ENCODE measurements at regions not wholly inside any gene's neighbourhood (a gene's known extent, or its start where the extent isn't known, plus 50 kb on each side); places are given as distances from the start of the nearest gene placed in this dataset.

GRCh38 chr9:86639899-86640379 is 285.7 kb upstream of the TUT7 start:
- H3K27ac ChIP-seq (ENCODE audit: low read depth in 2 of 2, low read length in 1 of 2): no peak overlapping the region
- WGBS (ENCODE audit: low lambda C conversion rate): 79% methylated on average over 5 of the region's 5 CpGs
- no peaks in the 10 kb centered on the region for H3K36me3 ChIP-seq (replicated peaks in 1 of 2; ENCODE audit: control insufficient read depth in 1 of 2, insufficient read depth in 2 of 2, low read length in 1 of 2)
- H3K4me2 ChIP-seq: no peak overlapping the region
- no peak for TF ChIP-seq CTCF (IDR thresholded peaks at IDR 0.05)
- no peak for TF ChIP-seq USF2 (IDR thresholded peaks at IDR 0.05; ENCODE audit: borderline replicate concordance, low read depth, low read length)
- TF ChIP-seq POLR2AphosphoS5 (IDR thresholded peaks at IDR 0.05; ENCODE audit: low read depth, low read length): no peak
- no peak for TF ChIP-seq EZH2phosphoT487 (IDR thresholded peaks at IDR 0.05; ENCODE audit: borderline replicate concordance, low read depth)
- TF ChIP-seq MXI1 (IDR thresholded peaks at IDR 0.05; ENCODE audit: low read depth, low read length): no peak
- TF ChIP-seq GABPA (IDR thresholded peaks at IDR 0.05; ENCODE audit: low read depth): no peak
- TF ChIP-seq RAD21 (IDR thresholded peaks at IDR 0.05; ENCODE audit: low read length): no peak
- TF ChIP-seq YY1 (IDR thresholded peaks at IDR 0.05; ENCODE audit: low read depth): no peak
- TF ChIP-seq FOSL2 (IDR thresholded peaks at IDR 0.05; ENCODE audit: borderline replicate concordance, low read depth): no peak
- TF ChIP-seq TEAD4 (IDR thresholded peaks at IDR 0.05; ENCODE audit: borderline replicate concordance, insufficient read depth): no peak
- H3K27me3 ChIP-seq (ENCODE audit: insufficient read depth): no peaks in the 10 kb centered on the region
- H2AFZ ChIP-seq (ENCODE audit: low read depth): no peak overlapping the region
- peaks cover 3 to 8% of the 10 kb centered on the region in 2 experiments; a peak in 2 of 4 replicates for H3K4me1 ChIP-seq (ENCODE audit: control insufficient read depth in 1 of 2, insufficient read depth in 2 of 2, low read depth in 1 of 2, low read length in 1 of 2)
- DNase-seq: no peak
- no peaks in the 10 kb centered on the region for H3K9me2 ChIP-seq
- H3K79me2 ChIP-seq (ENCODE audit: insufficient read depth): no peaks in the 10 kb centered on the region
- no peaks in the 10 kb centered on the region for H3F3A ChIP-seq (replicated peaks; ENCODE audit: insufficient read depth)
- H3K9ac ChIP-seq: no peak overlapping the region
- POLR2A ChIA-PET: no interaction called here
- CTCF ChIA-PET: interaction anchor here (1.8 kb wide), 1 partner anchor 13 kb away, joined by 6 read pairs; no protein-coding TSS in a partner anchor
- H3K4me3 ChIP-seq (ENCODE audit: low read depth in 2 of 2, low read length in 1 of 2): no peak overlapping the region
- no peaks in the 10 kb centered on the region for H3K9me3 ChIP-seq
- H4K20me1 ChIP-seq (ENCODE audit: insufficient read depth): no peaks in the 10 kb centered on the region

- ChIA-PET POLR2A (no interaction called here), CTCF (interaction anchor here (1.3 kb wide), 1 partner anchor 225 kb away, joined by 3 read pairs; no protein-coding TSS in a partner anchor)
- Histone ChIP-seq H3K9ac (no peak overlapping the region), H3K4me1 (ENCODE audit: control insufficient read depth in 1 of 2, insufficient read depth in 2 of 2, low read depth in 1 of 2, low read length in 1 of 2) (peaks cover 3% of the 10 kb centered on the region in 2 experiments; a peak in 2 of 4 replicates), H3K36me3 (replicated peaks in 1 of 2; ENCODE audit: control insufficient read depth in 1 of 2, insufficient read depth in 2 of 2, low read length in 1 of 2) (no peaks in the 10 kb centered on the region), H3F3A (replicated peaks; ENCODE audit: insufficient read depth) (no peaks in the 10 kb centered on the region), H3K79me2 (ENCODE audit: insufficient read depth) (no peaks in the 10 kb centered on the region), H3K9me2 (no peaks in the 10 kb centered on the region), H2AFZ (ENCODE audit: low read depth) (no peak overlapping the region), H4K20me1 (ENCODE audit: insufficient read depth) (no peaks in the 10 kb centered on the region), H3K4me3 (ENCODE audit: low read depth in 2 of 2, low read length in 1 of 2) (no peak overlapping the region), H3K9me3 (no peaks in the 10 kb centered on the region), H3K27me3 (ENCODE audit: insufficient read depth) (no peaks in the 10 kb centered on the region), H3K4me2 (no peak overlapping the region), H3K27ac (ENCODE audit: low read depth in 2 of 2, low read length in 1 of 2) (no peak overlapping the region)
- 89% methylated on average over 2 of the region's 2 CpGs for WGBS (ENCODE audit: low lambda C conversion rate)
- DNase-seq: no peak
- no peak for TF ChIP-seq EZH2phosphoT487 (IDR thresholded peaks at IDR 0.05; ENCODE audit: borderline replicate concordance, low read depth)
- TF ChIP-seq NFIC (IDR thresholded peaks at IDR 0.05; ENCODE audit: borderline replicate concordance): no peak
- no peak for TF ChIP-seq FOXM1 (IDR thresholded peaks at IDR 0.05; ENCODE audit: low read depth)
- TF ChIP-seq TEAD4 (IDR thresholded peaks at IDR 0.05; ENCODE audit: borderline replicate concordance, insufficient read depth): no peak
- no peak for TF ChIP-seq RCOR1 (IDR thresholded peaks at IDR 0.05; ENCODE audit: low read length)
- no peak for TF ChIP-seq EP300 (IDR thresholded peaks at IDR 0.05; ENCODE audit: borderline replicate concordance in 1 of 2, low read depth in 1 of 2, low read length in 1 of 2)
- no peak for TF ChIP-seq RXRA (IDR thresholded peaks at IDR 0.05; ENCODE audit: borderline replicate concordance, low read depth)
- no peak for TF ChIP-seq USF1 (IDR thresholded peaks at IDR 0.05; ENCODE audit: borderline replicate concordance, low read depth)
- no peak for TF ChIP-seq SMC3 (IDR thresholded peaks at IDR 0.05; ENCODE audit: low read depth, low read length)
- no peak for TF ChIP-seq USF2 (IDR thresholded peaks at IDR 0.05; ENCODE audit: borderline replicate concordance, low read depth, low read length)
- TF ChIP-seq CTCF (IDR thresholded peaks at IDR 0.05): no peak
- no peak for TF ChIP-seq FOSL2 (IDR thresholded peaks at IDR 0.05; ENCODE audit: borderline replicate concordance, low read depth)
- TF ChIP-seq IRF3 (IDR thresholded peaks at IDR 0.05; ENCODE audit: low read depth, low read length): no peak
- no peak for TF ChIP-seq RAD21 (IDR thresholded peaks at IDR 0.05; ENCODE audit: low read length)
- no peak for TF ChIP-seq GATA2 (CRISPR knock-in tag; IDR thresholded peaks at IDR 0.05)
Measured at GRCh38 chr9:86639287-86639686, 285.1 kb upstream of the TUT7 start.

Data from SK-N-SH (cell line).